Gastrocnemius medialis (tissue), 4 donors: ENCODE measurements at regions not wholly inside any gene's neighbourhood (a gene's known extent, or its start where the extent isn't known, plus 50 kb on each side); places are given as distances from the start of the nearest gene placed in this dataset.

ENCODE experiments used
- ATAC-seq, 2 donors: fragments of 150-250 bp; one replicate each; pipeline ENCODE4 v1.9.1; 2016
- DNase-seq, 2 donors: peaks; one replicate each; pipeline ENCODE4 v3.0.0-alpha.2; 2019
- H3K27ac ChIP-seq, 4 donors: fragments of 200-600 bp; sonication (generic); 1 replicate in 1 of 4; 2 replicates in 3 of 4; pipeline ENCODE4 v1.5.1; 2016 to 2018; ENCODE audit warnings: mild to moderate bottlenecking in 2 of 4, moderate library complexity in 1 of 4
- H3K27me3 ChIP-seq, 3 donors: fragments of 200-600 bp; sonication (generic) in 2 of 3; 1 replicate in 1 of 3; 2 replicates in 2 of 3; pipeline versions ENCODE4 v1.5.1 to v1.6.0; 2016 to 2019; ENCODE audit warnings: mild to moderate bottlenecking in 1 of 3, moderate library complexity in 1 of 3
- H3K36me3 ChIP-seq, 2 donors: fragments of 200-600 bp; sonication (generic) in 1 of 2; one replicate each; pipeline ENCODE4 v1.5.1; 2017 to 2018
- H3K4me1 ChIP-seq, 2 donors: fragments of 200-600 bp; sonication (generic) in 1 of 2; one replicate each; pipeline ENCODE4 v1.5.1; 2016 to 2017; ENCODE audit warnings: mild to moderate bottlenecking in 2 of 2
- H3K4me3 ChIP-seq, 4 donors: fragments of 200-600 bp; sonication (generic) in 3 of 4; 1 replicate in 1 of 4; 2 replicates in 3 of 4; pipeline ENCODE4 v1.5.1; 2016 to 2019; ENCODE audit warnings: mild to moderate bottlenecking in 2 of 4
- H3K9me3 ChIP-seq, 3 donors: fragments of 200-600 bp; sonication (generic) in 2 of 3; 1 replicate in 1 of 3; 2 replicates in 2 of 3; pipeline ENCODE4 v1.5.1; 2016 to 2019
- CTCF ChIP-seq, 5 experiments: fragments of 450-650 bp in 3 of 5; fragments of 200-600 bp in 2 of 5; sonication (generic) in 2 of 5; IDR thresholded peaks in 4 of 5; conservative IDR thresholded peaks in 1 of 5; 1 replicate in 4 of 5; 2 replicates in 1 of 5; pipeline ENCODE4 v1.5.1; 2016 to 2019; ENCODE audit warnings: antibody characterized with exemption in 5 of 5, mild to moderate bottlenecking in 3 of 5, moderate library complexity in 3 of 5
- POLR2A ChIP-seq, 2 donors: fragments of 450-650 bp; IDR thresholded peaks; one replicate each; pipeline ENCODE4 v1.6.1; 2017; ENCODE audit warnings: antibody characterized with exemption in 2 of 2, mild to moderate bottlenecking in 2 of 2, moderate library complexity in 2 of 2
- in situ Hi-C, 4 donors: fragments of 200-750 bp; cut with MboI; loops; one replicate each; pipeline versions ENCODE4 v1.15.0 to v1.8.0; 2017; ENCODE audit warnings: low sequenced_read_pairs in 4 of 4
- intact Hi-C: fragments of 100-400 bp; cut with DNase I; formaldehyde crosslinking; loops from one replicate; pipeline ENCODE4 v1.15.1; 2023; ENCODE audit warnings: low total_unique reads

- intact Hi-C loops (no loop called here), in situ Hi-C loops (no loop called here)
- Histone ChIP-seq H3K27me3 (no peaks in the 10 kb centered on the region), H3K27ac (no peak overlapping the region), H3K4me1 (no peaks in the 10 kb centered on the region), H3K36me3 (no peaks in the 10 kb centered on the region), H3K9me3 (no peaks in the 10 kb centered on the region), H3K4me3 (no peak overlapping the region)
- no peak for ATAC-seq
- TF ChIP-seq CTCF (IDR thresholded peaks at IDR 0.05 in 4 of 5, conservative IDR thresholded peaks at IDR 0.05 in 1 of 5), result no peak
- TF ChIP-seq POLR2A (IDR thresholded peaks at IDR 0.05), result no peak
- no peak for DNase-seq
These were observed 147.6 kb downstream of the CYP26B1 start for GRCh38 chr2:72000110-72000509.

- no peaks in the 10 kb centered on the region for H3K9me3 ChIP-seq
- no peak for ATAC-seq
- no peak for DNase-seq
- H3K27me3 ChIP-seq, result no peaks in the 10 kb centered on the region
- intact Hi-C loops, result loop anchor here (5.0 to 10.0 kb wide), 3 partner anchors 127 to 395 kb away; no protein-coding TSS in a partner anchor
- no peak overlapping the region for H3K4me3 ChIP-seq
- in situ Hi-C loops, result loop anchor here (10.0 kb wide), 2 partner anchors 75 to 195 kb away; no protein-coding TSS in a partner anchor
- TF ChIP-seq CTCF (IDR thresholded peaks at IDR 0.05 in 4 of 5, conservative IDR thresholded peaks at IDR 0.05 in 1 of 5) (no peak), POLR2A (IDR thresholded peaks at IDR 0.05) (no peak)
- H3K27ac ChIP-seq, result no peak overlapping the region
- no peaks in the 10 kb centered on the region for H3K4me1 ChIP-seq
- H3K36me3 ChIP-seq, result no peaks in the 10 kb centered on the region
These were observed 148.1 kb downstream of the CYP26B1 start for GRCh38 chr2:71999580-71999979.

- Histone ChIP-seq H3K36me3 (no peaks in the 10 kb centered on the region), H3K27me3 (no peaks in the 10 kb centered on the region), H3K9me3 (no peaks in the 10 kb centered on the region), H3K4me1 (no peaks in the 10 kb centered on the region), H3K4me3 (no peak overlapping the region), H3K27ac (no peak overlapping the region)
- in situ Hi-C loops (loop anchor here (10.0 kb wide), 2 partner anchors 73 to 193 kb away; no protein-coding TSS in a partner anchor), intact Hi-C loops (loop anchor here (5.0 to 10.0 kb wide), 3 partner anchors 126 to 393 kb away; no protein-coding TSS in a partner anchor)
- no peak for DNase-seq
- TF ChIP-seq CTCF (IDR thresholded peaks at IDR 0.05 in 4 of 5, conservative IDR thresholded peaks at IDR 0.05 in 1 of 5) (no peak), POLR2A (IDR thresholded peaks at IDR 0.05) (no peak)
- ATAC-seq, result no peak
These were observed 149.8 kb downstream of the CYP26B1 start for GRCh38 chr2:71997843-71998242.

GRCh38 chr2:71995067-71995665 is 152.5 kb downstream of the CYP26B1 start:
- Histone ChIP-seq H3K4me1 (no peaks in the 10 kb centered on the region), H3K36me3 (no peaks in the 10 kb centered on the region), H3K27me3 (no peaks in the 10 kb centered on the region), H3K9me3 (no peaks in the 10 kb centered on the region), H3K4me3 (no peak overlapping the region), H3K27ac (no peak overlapping the region)
- ATAC-seq (peak; percentile 23 to 82), DNase-seq (no peak)
- intact Hi-C loops, result loop anchor here (1.0 to 10.0 kb wide), 6 partner anchors 123 to 446 kb away; no protein-coding TSS in a partner anchor
- peak; percentile 63 to 79 (median 69) for TF ChIP-seq CTCF (IDR thresholded peaks at IDR 0.05 in 4 of 5, conservative IDR thresholded peaks at IDR 0.05 in 1 of 5)
- no peak for TF ChIP-seq POLR2A (IDR thresholded peaks at IDR 0.05)
- in situ Hi-C loops, result loop anchor here (10.0 kb wide), 2 partner anchors 70 to 190 kb away; no protein-coding TSS in a partner anchor
